ENCODE measurements at regions not wholly inside any gene's neighbourhood (a gene's known extent, or its start where the extent isn't known, plus 50 kb on each side); places are given as distances from the start of the nearest gene placed in this dataset.
"Not testable (repeated sequence)": the region's sequence is repeated elsewhere in the genome, so short reads cannot be mapped to it uniquely, and the experiment has no call there.

DNA sequence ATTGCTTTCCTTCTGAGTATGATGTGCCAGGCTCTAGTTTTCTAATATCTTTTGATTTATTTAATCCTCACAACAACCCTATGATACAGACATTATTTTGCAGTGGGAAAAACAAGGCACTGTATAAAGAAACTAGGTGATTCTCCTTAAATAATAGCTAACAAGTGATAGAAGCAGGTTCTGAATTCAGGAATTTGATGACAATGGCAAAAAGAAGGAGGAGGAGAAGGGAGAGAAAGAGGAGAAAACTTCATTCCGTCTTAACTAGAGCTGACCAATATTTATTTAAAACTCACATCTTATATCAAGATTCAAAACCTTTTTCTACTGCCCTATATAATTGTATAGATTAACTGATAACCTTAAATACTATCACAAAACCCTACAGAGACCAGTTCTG, 1477.1 kb upstream of the PCDH7 start:
- DNase-seq = no peak

DNA sequence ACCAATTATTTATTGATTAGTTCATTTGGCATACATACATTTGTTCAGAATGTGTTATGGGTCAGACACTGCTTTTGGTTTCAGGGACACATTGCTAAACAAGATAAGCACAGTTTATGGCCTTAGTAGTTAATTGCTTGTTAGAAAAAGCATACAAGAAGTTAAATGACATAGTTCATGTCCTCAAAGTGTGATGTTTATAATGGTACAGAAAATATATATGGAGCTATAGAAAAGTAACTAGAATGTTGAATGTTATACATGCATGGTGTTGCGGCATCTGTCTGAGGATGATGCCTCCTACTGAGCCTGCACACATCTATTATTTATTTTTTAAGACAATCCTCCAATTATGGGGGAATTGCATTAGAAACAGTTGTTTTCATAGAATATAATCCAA, 1476.3 kb upstream of the PCDH7 start:
- DNase-seq = no peak

- DNase-seq = no peak
Observed at GRCh38 chr4:29259556-29259955, 1460.6 kb upstream of the PCDH7 start.

DNA sequence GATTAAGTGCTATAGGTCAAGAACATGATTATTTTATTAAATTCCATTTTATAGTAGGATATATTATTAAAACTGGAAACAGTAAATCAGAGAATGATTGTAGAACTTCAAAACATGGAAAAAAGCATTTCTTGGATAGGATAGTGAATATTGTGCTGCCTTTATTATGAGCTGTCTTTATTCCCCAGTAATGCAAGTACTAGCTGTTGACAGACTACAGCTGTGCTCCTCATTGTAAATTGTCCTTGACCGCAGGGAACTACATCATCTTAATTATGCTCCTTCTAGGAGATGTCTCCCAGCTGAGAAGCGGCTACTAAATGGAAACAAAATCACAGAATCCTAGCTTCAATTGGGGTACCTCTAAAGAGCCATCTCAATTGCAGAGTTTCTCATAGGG, 1457.2 kb upstream of the PCDH7 start:
- DNase-seq = no peak

GRCh38 chr4:29276150-29276549, 1444.0 kb upstream of the PCDH7 start:
- DNase-seq = peak; percentile 31

- no peak for DNase-seq
Observed at GRCh38 chr4:29277381-29277780, 1442.8 kb upstream of the PCDH7 start.

DNA sequence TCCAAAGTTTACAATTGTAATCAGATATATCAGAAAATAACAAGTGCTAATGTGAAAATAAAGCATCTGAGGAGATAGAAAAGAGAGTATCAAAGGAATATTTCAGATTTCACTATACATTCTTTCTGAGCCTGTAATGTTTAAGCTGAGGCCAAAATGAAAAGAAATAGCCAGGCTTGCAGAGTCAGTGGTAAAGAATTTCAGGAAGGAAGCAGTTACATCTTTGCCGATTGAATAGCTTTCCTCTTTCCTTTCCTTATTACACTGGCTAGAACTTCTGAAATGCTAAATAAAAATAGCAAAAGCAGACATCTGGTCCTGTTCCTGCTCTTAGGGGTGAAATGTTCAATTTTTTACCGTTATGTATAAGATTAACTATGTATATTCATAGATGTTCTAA, 1441.6 kb upstream of the PCDH7 start:
- no peak for DNase-seq

DNA sequence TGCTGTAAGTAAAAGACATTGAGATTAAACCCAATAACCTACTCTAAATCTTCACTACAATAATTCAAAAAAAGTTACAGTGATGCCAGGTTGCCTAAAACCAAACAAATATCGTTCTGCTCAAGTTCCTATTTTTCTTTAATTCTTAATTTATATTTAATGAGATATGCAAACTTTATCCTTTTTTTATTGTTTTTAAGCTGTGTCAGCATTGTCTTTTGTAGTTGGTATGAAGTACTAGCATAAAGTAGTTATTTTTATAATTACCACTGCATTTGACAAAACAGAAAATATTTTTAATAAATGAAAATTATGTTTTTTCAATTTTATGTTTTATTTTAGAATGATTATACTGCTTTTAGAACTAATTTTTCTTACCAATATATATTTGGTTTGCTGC, 1431.1 kb upstream of the PCDH7 start:
- DNase-seq = no peak

DNA sequence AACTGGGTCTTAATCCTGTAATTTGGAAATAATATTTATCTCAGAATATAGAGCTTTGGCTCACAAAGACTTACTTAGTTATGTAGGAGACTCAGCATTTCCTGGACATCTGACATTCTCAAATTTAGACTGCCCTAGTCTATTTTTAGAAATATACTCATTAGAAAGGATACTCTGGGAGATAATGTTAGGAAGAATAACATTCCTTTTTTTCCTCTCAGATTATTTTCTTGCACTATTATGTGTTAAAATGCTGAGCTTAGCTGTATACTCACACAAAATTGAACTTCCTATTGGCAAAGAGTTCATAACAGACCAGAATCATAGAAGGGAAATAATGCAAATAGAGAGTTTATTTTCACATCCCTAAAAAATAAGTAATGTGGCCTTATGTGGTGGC, 1424.9 kb upstream of the PCDH7 start:
- no peak for DNase-seq

DNA sequence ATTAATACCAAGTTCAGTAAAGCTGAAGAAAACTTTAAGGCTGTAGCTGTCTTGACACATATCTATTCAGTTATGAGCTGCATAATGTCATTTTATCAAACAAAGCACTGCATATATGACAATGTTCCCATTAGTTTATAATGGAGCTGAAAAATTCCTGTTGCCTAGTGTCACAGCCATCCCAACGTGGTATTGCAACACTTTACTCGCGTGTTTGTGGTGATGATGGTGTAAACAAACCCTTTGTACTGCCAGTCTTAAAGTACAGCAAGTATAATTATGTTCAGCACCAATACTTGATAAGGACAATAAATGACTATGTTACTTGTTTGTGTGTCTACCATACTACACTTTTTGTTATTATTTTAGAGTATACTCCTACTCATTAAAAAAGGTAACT, 1415.6 kb upstream of the PCDH7 start:
- no peak for DNase-seq

DNA sequence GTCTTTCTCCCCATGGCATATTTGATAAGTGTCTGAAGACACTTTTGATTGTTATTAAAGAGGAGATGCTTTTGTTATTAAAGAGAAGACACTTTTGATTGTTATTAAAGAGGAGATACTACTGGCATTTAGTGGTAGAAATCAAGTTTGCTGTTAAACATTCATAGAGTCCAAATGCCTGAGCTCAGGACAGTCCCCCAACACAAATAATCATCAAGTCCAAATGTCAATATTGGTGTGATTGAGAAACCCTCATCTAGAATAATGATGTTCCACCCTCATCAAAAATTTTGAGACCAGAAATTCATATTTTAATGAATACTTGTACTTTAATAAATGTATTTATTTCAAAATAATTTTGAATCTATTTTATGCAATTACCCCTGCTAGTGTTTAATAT, 1412.9 kb upstream of the PCDH7 start:
- DNase-seq = no peak

DNA sequence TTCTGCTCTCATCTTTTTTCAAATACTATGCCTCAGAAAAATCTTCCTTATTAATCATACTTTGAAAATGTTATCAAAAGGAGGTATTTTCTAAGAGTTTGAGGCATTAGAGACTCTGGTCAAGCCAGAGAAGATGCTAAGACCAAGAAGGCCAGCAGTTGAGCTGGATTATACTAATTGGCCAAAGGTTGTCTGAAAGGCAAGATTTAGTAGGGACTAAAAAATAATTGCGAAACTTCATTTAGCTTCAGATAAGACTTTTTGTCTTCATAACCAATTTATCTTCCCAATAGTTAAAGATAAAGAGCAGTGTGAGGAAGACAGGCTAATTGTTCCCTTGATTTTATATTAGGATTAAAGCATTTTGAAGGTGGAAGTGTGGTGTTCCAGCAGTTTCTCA, 1412.4 kb upstream of the PCDH7 start:
- DNase-seq = no peak

DNA sequence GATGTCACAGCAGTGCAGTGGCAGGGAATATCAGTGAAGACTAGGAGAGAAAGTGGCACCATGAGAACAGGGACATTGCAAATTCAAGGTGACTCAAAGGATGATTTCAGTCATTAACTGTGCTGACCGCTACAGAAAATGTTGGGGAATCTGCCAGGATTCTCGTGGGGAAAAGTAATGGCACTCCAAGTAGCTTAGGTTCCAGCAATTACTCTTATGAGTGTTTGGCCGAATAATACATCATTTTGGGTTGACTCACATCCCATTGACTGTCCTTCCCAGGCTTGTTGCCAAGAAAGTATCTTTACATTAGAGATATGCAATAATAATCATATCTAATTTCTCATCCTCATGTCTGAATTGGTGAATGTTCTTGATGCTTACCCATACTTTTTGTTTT, 1411.1 kb upstream of the PCDH7 start:
- no peak for DNase-seq

- no peak for DNase-seq
Observed at GRCh38 chr4:29310252-29310651, 1409.9 kb upstream of the PCDH7 start.

DNA sequence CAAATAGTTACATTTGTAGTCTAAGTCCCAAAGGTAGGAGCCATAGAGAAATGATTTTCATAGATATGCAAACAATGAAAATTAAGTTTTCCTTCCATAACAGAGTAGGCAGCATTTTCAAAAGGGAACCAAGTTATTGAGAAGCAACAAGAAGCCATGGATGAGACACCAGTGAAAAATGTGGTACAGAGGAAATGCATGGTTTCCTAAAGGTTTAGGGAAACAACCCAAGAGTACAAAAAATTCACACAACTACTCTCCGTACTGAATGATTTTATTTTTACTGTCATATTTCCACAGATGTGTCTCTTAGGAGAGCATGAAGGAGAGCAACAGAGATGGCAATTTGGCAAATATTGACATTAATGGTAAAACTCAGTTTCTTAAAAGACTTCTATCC, 1408.9 kb upstream of the PCDH7 start:
- no peak for DNase-seq

DNA sequence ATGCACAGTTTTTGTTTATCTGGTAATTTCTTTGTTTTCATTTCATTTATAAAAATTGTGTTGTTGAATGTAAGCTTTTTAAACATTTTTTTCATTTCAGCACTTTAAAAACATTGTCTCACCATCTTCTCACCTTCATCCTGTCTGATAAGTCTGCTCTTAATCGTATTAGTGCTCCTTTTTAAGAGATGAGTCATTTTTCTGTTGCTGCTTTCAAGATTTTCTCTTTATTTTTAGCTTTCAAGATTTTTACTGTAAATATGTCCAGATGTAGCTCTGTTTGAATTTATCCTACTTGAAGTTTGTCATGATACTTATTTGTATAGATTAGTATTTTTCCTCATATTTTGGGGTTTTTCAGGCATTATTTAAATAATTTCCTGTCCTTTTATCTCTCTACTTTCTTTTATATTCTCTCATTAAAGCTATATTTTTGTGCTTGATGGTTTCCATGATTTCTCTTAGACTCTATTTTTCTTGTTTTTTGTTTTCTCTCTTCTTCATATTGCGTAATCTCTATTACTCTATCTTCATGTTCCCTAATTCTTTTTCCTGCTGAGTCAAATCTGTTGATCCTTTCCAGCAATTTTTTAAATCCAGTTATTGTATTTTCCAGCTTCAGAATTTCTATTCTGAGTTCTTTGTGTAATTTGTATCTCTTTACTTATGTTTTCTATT, 1400.4 kb upstream of the PCDH7 start:
- no peak for DNase-seq

DNA sequence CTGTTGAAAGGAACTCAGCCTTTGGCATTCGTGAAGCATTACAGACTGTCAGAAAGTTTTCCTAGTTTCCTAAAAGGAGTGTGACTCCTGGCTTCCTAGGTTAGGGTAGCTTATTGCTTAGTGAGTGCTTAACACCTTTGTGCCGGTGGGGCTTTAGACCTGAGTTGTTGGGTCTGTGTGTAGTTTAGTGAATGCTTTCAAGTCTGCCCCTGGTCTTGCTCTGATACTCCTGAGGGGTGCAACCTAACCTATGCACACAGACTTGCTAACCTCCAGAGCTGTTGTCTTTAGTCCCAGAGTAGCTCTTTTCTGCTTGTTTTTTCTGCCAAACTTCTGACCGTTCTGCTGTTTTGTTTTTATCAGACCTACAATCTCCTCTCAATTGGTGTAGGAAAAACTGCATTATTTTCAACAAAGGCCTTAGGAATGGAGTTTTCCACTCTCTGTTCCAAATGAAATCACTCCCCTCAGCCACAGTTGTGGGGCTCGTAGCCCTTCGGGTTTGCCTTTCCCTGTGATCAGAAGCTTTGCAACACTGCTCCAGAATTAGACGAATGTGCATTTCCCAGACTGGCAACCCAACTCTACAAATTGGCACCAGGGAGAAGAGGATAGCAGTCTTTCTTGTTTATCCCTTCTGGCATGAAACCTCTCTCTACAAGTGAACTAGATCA, 1399.1 kb upstream of the PCDH7 start:
- no peak for DNase-seq

DNA sequence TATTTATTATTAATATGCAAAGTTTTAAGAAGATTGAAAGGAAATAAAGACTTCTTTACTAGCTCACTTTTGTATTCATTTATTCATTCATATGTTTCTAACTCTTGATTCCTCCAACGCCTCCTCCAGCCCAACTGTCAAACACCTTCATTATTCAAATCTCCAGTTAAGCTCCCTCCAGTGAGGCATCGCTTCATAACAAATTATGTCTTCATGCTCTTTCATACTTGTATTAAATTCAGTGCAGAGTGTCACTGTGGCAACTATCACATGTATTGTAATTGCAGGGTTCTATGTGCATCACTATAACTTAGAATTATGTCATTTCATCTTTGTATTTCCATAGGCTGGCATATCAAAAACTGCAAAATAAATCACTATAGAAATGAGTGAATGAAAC, 1394.2 kb upstream of the PCDH7 start:
- DNase-seq = no peak

- DNase-seq = no peak
Observed at GRCh38 chr4:29326816-29327215, 1393.4 kb upstream of the PCDH7 start.

DNA sequence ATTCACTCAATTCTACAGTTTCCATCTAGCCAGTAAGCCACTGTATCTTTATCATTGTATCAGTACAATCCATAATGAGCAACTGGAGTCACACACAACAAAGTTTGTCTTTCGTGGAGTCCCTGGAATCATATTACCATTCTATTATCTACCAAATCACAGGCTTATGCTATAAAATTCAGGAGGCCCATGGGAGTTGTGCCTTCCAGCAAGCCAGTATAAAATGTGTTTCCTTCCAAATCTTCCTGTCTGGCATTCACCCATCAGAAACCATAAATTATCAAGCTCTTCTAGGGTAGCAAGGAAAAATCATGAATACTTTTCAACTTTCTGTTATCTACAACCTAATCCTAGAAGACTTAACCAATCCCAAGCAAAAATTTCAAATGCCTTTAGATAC, 1383.3 kb upstream of the PCDH7 start:
- peak; percentile 34 for DNase-seq

DNA sequence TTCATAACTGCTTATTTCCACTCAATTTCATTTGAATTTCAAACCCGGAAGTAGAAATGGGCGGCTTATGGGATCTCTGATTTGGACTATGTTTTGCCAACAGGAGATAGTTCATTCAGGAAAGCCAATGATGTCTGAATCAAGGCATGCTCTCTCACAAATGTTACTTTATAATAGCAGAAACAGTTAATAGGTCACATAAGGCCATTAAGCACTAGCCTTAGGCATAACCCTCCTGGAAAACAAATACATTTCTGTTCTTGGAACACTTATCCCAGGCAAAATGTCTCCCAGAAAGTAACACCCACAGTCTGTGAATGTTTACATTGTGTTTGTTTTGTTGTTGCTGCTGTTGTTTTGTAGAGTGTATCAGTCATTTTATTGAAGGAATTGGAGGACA, 1347.2 kb upstream of the PCDH7 start:
- DNase-seq = no peak

GRCh38 chr4:29375716-29376115, 1344.5 kb upstream of the PCDH7 start:
- no peak for DNase-seq

DNA sequence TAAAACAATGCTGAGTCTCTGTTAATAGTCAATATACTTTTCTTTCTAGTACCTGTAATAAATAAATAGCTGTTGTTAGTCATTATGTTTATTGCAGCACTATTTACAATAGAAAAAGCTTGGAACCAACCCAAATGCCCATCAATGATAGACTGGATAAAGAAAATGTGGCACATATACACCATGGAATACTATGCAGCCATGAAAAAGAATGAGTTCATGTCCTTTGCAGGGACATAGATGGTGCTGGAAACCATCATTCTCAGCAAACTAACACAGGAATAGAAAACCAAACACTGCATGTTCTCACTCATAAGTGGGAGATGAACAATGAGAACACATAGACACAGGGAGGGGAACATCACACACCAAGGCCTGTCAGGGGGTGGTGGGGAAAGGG, 1341.9 kb upstream of the PCDH7 start:
- DNase-seq = not testable (repeated sequence)

- no peak for DNase-seq
Observed at GRCh38 chr4:29390921-29391320, 1329.2 kb upstream of the PCDH7 start.

- DNase-seq = no peak
Observed at GRCh38 chr4:29405116-29405515, 1315.1 kb upstream of the PCDH7 start.

Measured in NCI-H69 (cell line).